ENCODE measurements at regions not wholly inside any gene's neighbourhood (a gene's known extent, or its start where the extent isn't known, plus 50 kb on each side); places are given as distances from the start of the nearest gene placed in this dataset.

DNA sequence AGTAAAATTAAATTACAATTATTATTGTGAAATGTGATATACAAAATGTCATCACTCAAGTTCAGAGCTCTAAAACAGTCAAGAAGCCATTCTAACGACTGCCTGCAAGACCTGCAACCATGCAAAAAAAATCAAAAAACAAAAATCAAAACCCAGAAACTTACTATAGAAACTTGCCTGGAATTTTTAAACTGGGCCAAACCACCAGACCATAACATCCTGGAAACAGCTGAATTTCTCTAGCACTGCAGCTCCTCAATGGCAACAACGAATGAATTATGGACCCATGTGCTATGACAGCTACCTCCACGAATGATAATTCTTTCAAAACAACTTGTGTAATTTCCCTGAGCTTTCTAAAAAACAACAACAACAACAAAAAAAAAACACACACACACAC, 130.0 kb upstream of the KCNMB2 start:
- no peaks in the 10 kb centered on the region for H3K36me3 ChIP-seq
- no peak overlapping the region for H3K4me3 ChIP-seq
- peak in 1 of 2 donors; percentile 58 for DNase-seq (ENCODE audit: low read depth in 1 of 2, low spot score in 1 of 2)
- H3K9me3 ChIP-seq (ENCODE audit: low read depth) = no peaks in the 10 kb centered on the region
- H3K27me3 ChIP-seq = no peaks in the 10 kb centered on the region
- no peaks in the 10 kb centered on the region for H3K4me1 ChIP-seq (ENCODE audit: low read depth)
- no peak overlapping the region for H3K27ac ChIP-seq
- no peak for TF ChIP-seq CTCF (IDR thresholded peaks at IDR 0.05; ENCODE audit: low read depth, low read length)

DNA sequence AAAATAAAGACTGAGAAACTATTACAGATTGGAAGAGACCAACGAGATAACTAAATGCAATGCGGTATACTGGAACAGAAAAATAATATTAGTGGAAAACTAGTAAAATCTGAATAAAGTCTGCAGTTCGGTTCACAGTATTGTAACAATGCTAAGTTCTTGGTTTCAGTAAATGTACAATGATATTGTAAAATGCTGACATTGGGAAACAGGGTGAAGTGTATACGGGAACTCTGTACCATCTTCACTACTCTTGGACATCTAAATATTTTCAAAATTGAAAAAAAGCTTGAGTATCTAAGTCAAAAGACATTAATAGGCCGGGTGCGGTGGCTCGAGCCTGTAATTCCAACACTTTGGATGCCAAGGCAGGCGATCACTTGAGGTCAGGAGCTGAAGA, 120.9 kb upstream of the KCNMB2 start:
- Histone ChIP-seq H3K27me3 (no peaks in the 10 kb centered on the region), H3K4me1 (ENCODE audit: low read depth) (no peaks in the 10 kb centered on the region), H3K9me3 (ENCODE audit: low read depth) (no peaks in the 10 kb centered on the region), H3K27ac (no peak overlapping the region), H3K4me3 (no peak overlapping the region), H3K36me3 (no peaks in the 10 kb centered on the region)
- DNase-seq (ENCODE audit: low read depth in 1 of 2, low spot score in 1 of 2) = no peak
- TF ChIP-seq CTCF (IDR thresholded peaks at IDR 0.05; ENCODE audit: low read depth, low read length) = no peak

DNA sequence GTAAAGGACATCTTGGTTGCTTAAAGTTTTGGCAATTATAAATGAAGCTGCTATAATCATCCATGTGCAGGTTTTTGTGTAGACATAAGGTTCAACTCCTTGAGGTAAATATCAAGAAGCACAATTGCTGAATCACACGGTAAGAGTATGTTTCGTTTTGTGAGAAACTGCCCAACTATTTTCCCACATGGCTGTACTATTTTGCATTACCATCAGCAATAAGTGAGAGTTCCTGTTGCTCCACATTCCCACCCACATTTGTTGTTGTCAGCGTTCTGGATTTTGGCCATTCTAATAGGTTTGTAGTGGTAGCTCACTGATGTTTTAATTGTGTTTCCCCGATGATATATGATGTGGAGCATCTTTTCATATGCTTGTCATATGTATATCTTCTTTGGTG, 118.5 kb upstream of the KCNMB2 start:
- DNase-seq (ENCODE audit: low read depth in 1 of 2, low spot score in 1 of 2) = no peak
- TF ChIP-seq CTCF (IDR thresholded peaks at IDR 0.05; ENCODE audit: low read depth, low read length) = no peak
- Histone ChIP-seq H3K4me3 (no peak overlapping the region), H3K27ac (no peak overlapping the region), H3K27me3 (no peaks in the 10 kb centered on the region), H3K4me1 (ENCODE audit: low read depth) (no peaks in the 10 kb centered on the region), H3K9me3 (ENCODE audit: low read depth) (no peaks in the 10 kb centered on the region), H3K36me3 (no peaks in the 10 kb centered on the region)

DNA sequence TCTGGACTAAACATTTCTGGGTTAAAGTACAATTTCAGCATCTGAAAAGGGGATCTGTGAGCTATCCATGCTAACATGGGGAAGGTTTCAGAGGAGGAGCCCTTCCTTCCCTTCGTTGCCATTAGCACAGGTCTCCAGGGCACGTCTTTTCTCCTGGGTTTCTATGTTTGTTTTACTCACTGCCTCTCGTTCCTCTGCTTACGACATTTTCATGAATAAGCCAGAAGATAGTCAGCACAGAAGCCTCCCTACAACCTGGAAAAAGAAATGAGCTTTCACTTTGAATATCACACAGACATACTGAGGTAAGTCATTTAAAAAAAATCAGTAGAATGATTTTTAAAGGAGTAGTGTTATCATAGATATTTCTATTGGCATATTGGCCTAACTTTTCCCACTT, 117.2 kb upstream of the KCNMB2 start:
- DNase-seq (ENCODE audit: low read depth in 1 of 2, low spot score in 1 of 2) = peak in 1 of 2 donors; percentile 31
- Histone ChIP-seq H3K9me3 (ENCODE audit: low read depth) (no peaks in the 10 kb centered on the region), H3K27ac (no peak overlapping the region), H3K27me3 (no peaks in the 10 kb centered on the region), H3K4me1 (ENCODE audit: low read depth) (no peaks in the 10 kb centered on the region), H3K36me3 (no peaks in the 10 kb centered on the region), H3K4me3 (no peak overlapping the region)
- TF ChIP-seq CTCF (IDR thresholded peaks at IDR 0.05; ENCODE audit: low read depth, low read length) = no peak

DNA sequence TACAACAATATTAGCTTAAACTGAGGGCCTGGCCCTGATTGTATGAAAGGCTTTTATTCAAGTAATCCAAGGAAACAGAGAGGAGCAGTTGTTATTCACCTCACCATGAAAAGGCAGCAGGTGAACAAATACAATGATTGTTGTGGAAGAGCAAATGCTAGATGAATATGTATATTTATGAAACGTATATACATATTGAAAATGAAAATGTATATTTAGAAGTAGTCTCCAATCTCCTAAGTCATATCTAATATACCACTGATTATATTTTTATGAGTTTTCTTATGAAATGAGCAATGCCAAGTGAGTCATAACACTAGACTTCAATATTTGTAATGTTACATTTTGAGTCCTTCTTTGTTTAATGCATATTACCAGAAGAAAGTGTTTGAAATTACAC, 116.2 kb upstream of the KCNMB2 start:
- Histone ChIP-seq H3K9me3 (ENCODE audit: low read depth) (no peaks in the 10 kb centered on the region), H3K27ac (no peak overlapping the region), H3K27me3 (no peaks in the 10 kb centered on the region), H3K36me3 (no peaks in the 10 kb centered on the region), H3K4me1 (ENCODE audit: low read depth) (no peaks in the 10 kb centered on the region), H3K4me3 (no peak overlapping the region)
- no peak for DNase-seq (ENCODE audit: low read depth in 1 of 2, low spot score in 1 of 2)
- TF ChIP-seq CTCF (IDR thresholded peaks at IDR 0.05; ENCODE audit: low read depth, low read length) = no peak

- H3K9me3 ChIP-seq (ENCODE audit: low read depth) = no peaks in the 10 kb centered on the region
- no peak for TF ChIP-seq CTCF (IDR thresholded peaks at IDR 0.05; ENCODE audit: low read depth, low read length)
- no peaks in the 10 kb centered on the region for H3K27me3 ChIP-seq
- no peak overlapping the region for H3K4me3 ChIP-seq
- no peak overlapping the region for H3K27ac ChIP-seq
- H3K36me3 ChIP-seq = no peaks in the 10 kb centered on the region
- no peaks in the 10 kb centered on the region for H3K4me1 ChIP-seq (ENCODE audit: low read depth)
- no peak for DNase-seq (ENCODE audit: low read depth in 1 of 2, low spot score in 1 of 2)
These were observed 115.2 kb upstream of the KCNMB2 start for GRCh38 chr3:178421069-178421468.
